DMS114 treated with DMSO at 0.1 percent for 48 hours (cell line): ENCODE measurements at regions not wholly inside any gene's neighbourhood (a gene's known extent, or its start where the extent isn't known, plus 50 kb on each side); places are given as distances from the start of the nearest gene placed in this dataset.
"Not testable (repeated sequence)": the region's sequence is repeated elsewhere in the genome, so short reads cannot be mapped to it uniquely, and the experiment has no call there.

Source experiments
- DNase-seq: peaks from one replicate; lab custom pipeline; 2025; ENCODE audit not compliant: unreplicated experiment; lab: John Stamatoyannopoulos, UW

DNA sequence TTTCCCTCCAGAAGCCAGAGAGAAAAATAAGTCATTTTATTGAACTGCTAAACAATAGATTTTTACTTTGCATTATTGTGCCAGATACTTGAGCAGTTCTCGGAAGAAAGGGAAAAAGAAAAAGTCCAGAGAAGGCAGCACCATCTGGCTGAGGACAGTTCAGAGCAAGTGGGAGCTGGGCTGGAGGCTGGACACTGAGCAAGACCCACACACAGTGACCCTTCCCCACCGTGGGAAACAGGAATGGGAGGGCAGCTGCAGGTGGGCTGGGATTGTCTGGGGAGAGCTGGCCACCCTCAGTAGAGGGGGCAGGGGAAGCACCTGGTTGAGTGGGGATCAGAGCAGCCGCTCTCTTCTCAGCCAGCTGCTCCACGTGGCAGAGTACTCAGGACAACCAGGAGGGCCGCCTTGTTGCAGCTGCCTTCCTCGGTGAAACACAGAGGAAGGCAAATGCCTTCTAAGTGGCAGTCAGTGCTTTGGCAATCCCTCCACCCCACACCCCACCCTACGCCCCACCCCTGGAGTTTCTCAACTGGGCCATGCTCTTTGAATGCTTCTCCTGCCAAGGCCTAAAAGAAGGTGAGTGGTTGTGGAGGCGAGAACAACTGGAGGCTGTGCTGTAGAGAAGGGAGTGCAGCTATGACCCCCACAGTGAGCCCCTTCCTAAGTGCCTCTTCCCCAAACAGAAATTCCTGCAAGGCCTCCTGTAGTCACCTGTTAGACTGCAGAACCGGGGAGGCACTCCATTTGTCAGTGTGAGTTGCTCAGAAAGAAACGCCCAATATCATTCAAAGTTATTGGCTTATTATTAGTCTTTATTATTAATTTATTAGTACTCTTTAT lies 179.3 kb downstream of the ZIC5 start:
- DNase-seq: no peak

GRCh38 chr13:99782669-99783068 lies 188.9 kb downstream of the ZIC5 start:
- DNase-seq: no peak

GRCh38 chr13:99778500-99778899 lies 193.1 kb downstream of the ZIC5 start:
- DNase-seq: no peak

GRCh38 chr13:99777873-99778272 lies 193.7 kb downstream of the ZIC5 start:
- no peak for DNase-seq

GRCh38 chr13:99774644-99775043 lies 196.9 kb downstream of the ZIC5 start:
- no peak for DNase-seq

DNA sequence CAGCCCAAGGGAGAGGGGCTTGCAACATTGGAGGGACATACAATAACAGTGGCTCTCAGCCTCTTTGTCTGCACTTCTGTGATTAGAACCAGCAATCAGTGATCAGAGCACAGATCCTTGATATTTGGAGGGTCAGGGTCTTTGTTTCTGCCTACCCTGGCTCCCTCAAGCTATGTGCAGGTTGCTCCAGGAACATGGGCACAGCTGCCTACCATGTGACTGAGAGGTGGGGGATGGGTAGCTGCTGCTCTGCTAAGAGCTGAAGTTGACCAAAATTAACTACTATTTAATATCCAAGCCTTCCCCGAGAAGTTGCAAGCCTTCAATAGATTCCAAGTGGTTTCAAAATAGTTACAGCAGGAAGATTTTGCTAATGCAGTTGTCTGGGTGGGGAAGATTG lies 202.6 kb downstream of the ZIC5 start:
- no peak for DNase-seq

DNA sequence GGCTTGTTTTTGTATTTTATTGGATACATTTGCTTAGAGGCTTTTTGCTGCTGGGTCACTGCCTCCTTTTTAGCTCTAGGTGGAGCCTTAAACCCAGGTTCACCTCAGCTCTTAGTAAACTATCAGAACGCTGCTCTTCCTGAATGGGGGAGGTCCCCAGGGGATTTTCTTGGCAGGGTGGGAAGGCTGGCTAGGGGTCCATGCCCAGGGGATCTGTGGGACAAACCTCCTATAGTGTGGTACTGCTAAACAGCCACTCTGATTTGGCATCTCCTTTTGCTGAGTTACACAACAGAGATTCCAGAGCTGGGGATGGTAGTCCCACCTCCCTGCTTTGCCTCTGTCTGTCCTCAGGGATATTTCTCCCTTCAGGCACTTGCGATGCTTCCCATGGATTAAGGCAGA lies 204.9 kb downstream of the ZIC5 start:
- no peak for DNase-seq

GRCh38 chr13:99765869-99766268 lies 205.7 kb downstream of the ZIC5 start:
- DNase-seq: no peak

- no peak for DNase-seq
Measured at GRCh38 chr13:99760456-99760855, 211.1 kb downstream of the ZIC5 start.

- DNase-seq: no peak
Measured at GRCh38 chr13:99759163-99759552, 212.4 kb downstream of the ZIC5 start.

GRCh38 chr13:99758460-99759162 lies 213.0 kb downstream of the ZIC5 start:
- DNase-seq: no peak

DNA sequence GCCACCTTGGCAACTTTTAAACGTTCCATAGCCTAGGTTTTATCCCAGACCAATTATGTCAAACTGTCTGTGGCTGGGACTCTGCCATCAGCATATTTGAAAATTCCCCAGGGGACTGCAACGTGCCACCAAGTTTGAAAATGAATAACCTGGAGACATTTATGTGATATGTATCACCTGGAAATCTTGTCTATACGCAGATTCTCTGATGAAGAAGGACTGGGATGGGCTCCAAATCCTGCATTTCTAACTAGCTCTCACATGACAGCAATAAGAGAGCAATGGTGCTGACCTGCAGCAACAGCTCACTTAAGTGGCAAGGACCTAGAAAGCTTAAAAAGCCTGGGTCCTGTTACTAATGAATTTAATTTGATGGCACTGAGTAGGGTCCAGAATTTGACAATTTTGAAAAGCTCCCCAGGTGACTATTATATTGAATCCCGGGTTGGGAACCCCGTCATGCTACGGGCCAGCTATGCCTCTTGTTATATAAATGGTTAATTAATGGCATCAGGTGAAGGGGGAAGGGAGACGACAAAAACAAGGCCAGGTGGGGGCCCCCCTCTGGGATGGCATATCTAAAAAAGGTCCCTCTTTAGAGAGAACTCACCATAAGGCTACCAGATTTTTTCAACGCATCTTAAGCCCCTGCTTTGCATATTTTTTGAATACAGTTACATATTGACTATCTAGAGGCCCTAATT lies 213.7 kb downstream of the ZIC5 start:
- DNase-seq: no peak

DNA sequence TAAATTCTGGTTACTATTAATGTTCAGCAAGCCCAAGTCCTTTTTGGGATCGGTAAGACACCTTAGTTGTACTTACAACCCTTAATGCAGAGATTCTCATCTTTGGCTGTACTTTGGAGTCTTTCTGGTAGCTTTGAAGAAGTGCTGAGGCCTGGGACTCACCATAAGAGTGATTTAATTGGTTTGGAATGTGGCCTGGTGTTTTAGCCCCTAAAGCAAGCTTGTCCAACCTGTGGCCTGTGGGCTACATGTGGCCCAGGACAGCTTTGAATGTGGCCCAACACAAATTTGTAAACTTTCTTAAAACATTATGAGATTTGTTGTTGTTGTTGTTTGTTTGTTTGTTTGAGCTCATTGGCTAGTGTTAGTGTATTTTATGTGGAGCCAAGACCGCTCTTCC lies 215.3 kb downstream of the ZIC5 start:
- DNase-seq: no peak

DNA sequence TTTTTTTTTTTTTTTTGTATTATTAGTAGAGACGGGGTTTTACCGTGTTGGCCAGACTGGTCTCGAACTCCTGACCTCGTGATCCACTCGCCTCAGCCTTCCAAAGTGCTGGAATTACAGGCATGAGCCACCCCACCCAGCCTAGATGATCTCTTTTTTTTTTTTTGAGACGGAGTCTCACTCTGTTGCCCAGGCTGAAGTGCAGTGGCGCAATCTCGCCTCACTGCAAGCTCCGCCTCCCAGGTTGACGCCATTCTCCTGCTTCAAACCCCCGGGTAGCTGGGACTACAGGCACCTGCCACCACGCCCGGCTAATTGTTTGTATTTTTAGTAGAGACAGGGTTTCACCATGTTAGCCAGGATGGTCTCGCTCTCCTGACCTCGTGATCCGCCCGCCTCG lies 216.8 kb downstream of the ZIC5 start:
- not testable (repeated sequence) for DNase-seq

GRCh38 chr13:99752373-99752772 lies 219.2 kb downstream of the ZIC5 start:
- DNase-seq: no peak

DNA sequence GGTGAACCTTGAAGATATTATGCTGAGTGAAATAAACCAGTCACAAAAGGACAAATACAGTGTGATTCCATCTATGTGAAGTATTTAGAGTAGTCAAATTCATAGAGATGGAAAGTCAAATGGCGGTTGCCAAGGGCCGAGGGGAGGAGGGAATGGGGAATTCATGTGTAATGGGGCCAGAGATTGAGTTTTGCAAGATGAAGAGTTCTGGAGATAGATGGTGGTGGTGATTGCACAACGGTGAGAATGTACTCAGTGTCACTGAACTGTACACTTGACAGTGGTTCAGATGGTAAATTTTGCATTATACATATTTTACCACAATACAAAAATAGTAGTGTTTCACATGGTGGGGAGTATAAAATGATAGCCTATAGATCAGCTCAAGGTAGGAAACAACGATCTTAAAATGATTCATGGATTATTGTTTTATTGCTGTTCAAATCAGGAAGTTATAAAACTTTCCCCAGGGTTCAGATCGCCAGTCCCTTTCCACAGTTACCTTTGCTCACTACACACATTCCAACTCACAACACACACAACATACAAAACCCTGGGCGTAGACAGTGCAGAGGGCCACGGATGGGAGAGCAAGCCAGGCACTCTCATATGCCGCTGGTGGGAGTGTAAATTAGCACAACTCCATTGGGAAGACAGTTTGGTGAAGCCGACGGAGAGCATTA lies 219.9 kb downstream of the ZIC5 start:
- no peak for DNase-seq

GRCh38 chr13:99750951-99751350 lies 220.6 kb downstream of the ZIC5 start:
- DNase-seq: no peak

DNA sequence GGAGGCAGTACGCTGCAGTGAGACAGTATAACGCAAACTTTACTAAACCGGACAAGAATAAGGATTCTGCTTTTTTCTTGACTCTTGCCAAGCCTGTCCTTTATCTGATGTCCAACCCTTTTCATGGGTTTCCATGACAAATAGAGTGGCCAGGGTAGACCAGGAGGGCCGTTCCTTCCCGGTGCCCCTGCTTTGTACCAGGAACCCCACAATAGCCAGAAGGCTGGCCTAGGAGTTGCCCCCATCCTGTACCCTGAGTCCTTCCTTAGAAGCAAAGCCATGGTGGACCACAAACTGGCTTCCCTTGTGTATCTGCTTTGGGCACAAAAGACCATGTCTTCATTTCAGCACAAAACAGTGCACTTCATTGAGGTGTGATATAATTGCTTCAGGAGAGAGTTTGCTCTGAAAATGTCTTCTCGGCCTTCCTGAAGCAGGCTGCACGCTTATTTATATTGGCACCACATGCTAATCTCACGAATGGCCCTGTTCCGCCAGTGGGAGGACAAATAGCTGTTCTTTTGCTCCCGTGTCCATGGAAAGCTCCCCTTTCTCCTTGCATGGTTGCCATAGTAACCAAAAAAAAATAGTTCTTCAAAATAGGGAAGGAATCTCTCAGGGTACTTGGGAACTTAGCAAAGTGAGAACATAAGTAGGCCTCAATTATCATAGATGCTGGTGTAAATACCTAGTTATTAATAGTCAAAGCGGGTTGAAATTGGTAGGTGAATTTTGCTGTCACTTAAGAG lies 222.1 kb downstream of the ZIC5 start:
- DNase-seq: no peak

DNA sequence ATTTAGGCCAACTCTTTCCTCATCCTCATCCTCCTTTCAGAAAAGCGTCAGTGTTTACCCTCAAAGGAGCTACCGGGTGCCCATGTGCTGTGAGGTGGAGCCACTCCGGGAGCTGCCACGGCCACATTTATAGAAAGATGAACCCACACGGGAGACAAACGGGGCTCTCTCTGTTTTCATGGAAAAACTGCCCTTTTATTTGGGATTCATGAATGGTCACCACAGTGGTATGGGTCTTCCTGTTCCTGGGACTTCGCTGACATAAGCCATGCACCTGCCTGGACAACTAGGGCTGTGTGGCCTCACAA lies 224.2 kb downstream of the ZIC5 start:
- no peak for DNase-seq

- no peak for DNase-seq
Measured at GRCh38 chr13:99746637-99747402, 224.7 kb downstream of the ZIC5 start.
